WTC11 (cell line): ENCODE measurements at regions not wholly inside any gene's neighbourhood (a gene's known extent, or its start where the extent isn't known, plus 50 kb on each side); places are given as distances from the start of the nearest gene placed in this dataset.

Experiments
- CREB1 ChIP-seq: sonication (generic); formaldehyde crosslinking; IDR thresholded peaks from 2 replicates; pipeline ENCODE4 v1.8.0; 2023; ENCODE audit warnings: mild to moderate bottlenecking, missing genetic modification reagents
- FOXJ3 ChIP-seq: sonication (generic); formaldehyde crosslinking; IDR thresholded peaks from 2 replicates; pipeline ENCODE4 v1.9.0; 2021; ENCODE audit warnings: missing genetic modification reagents, mild to moderate bottlenecking, borderline replicate concordance
- FOXK1 ChIP-seq: sonication (generic); formaldehyde crosslinking; IDR thresholded peaks from 2 replicates; pipeline ENCODE4 v1.8.0; 2022; ENCODE audit warnings: mild to moderate bottlenecking, moderate library complexity, missing genetic modification reagents
- GABPB1 ChIP-seq: sonication (generic); formaldehyde crosslinking; IDR thresholded peaks from 2 replicates; pipeline ENCODE4 v1.8.1; 2023; ENCODE audit warnings: mild to moderate bottlenecking, missing genetic modification reagents
- ZNF232 ChIP-seq: sonication (generic); formaldehyde crosslinking; IDR thresholded peaks from 2 replicates; pipeline ENCODE4 v1.8.0; 2022; ENCODE audit warnings: mild to moderate bottlenecking, missing genetic modification reagents
- ZNF263 ChIP-seq: sonication (generic); formaldehyde crosslinking; IDR thresholded peaks from 2 replicates; pipeline ENCODE4 v1.8.1; 2022; ENCODE audit warnings: low read depth, mild to moderate bottlenecking, moderate library complexity, missing genetic modification reagents
- TF ChIP-seq, protein P1 (sequence below): fragments of 200-600 bp; IDR thresholded peaks from 2 replicates; pipeline ENCODE4 v1.8.0; 2022; ENCODE audit warnings: antibody characterized with exemption
- TF ChIP-seq, protein P2 (sequence below): sonication (generic); formaldehyde crosslinking; conservative IDR thresholded peaks from 2 replicates; pipeline ENCODE4 v1.8.1; 2022; ENCODE audit warnings: mild to moderate bottlenecking, missing genetic modification reagents
- TF ChIP-seq, protein P3 (sequence below): sonication (generic); formaldehyde crosslinking; IDR thresholded peaks from 2 replicates; pipeline ENCODE4 v1.8.1; 2023; ENCODE audit warnings: mild to moderate bottlenecking, missing genetic modification reagents, moderate library complexity

DNA sequence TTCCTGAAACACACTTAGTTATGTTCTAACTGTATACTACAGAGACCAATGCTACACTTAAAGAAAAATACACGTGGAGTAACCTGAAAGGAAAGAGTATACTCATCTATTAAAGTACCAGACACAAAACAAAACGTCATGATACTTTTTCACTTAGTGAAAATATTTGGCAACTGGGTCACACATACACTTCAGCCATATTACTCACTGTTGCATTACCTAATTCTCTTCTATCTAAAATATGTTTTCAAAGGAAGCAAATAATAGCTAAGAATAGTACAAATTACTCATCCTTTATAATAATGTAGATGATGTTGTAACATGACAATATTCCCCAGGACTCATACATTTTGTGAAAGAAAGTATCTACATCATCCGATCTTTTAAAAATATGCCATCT lies 76.5 kb upstream of the EPB41L3 start:
- TF ChIP-seq, protein P1, sequence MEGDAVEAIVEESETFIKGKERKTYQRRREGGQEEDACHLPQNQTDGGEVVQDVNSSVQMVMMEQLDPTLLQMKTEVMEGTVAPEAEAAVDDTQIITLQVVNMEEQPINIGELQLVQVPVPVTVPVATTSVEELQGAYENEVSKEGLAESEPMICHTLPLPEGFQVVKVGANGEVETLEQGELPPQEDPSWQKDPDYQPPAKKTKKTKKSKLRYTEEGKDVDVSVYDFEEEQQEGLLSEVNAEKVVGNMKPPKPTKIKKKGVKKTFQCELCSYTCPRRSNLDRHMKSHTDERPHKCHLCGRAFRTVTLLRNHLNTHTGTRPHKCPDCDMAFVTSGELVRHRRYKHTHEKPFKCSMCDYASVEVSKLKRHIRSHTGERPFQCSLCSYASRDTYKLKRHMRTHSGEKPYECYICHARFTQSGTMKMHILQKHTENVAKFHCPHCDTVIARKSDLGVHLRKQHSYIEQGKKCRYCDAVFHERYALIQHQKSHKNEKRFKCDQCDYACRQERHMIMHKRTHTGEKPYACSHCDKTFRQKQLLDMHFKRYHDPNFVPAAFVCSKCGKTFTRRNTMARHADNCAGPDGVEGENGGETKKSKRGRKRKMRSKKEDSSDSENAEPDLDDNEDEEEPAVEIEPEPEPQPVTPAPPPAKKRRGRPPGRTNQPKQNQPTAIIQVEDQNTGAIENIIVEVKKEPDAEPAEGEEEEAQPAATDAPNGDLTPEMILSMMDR: no peak
- no peak for TF ChIP-seq FOXK1 (CRISPR knock-in tag)
- no peak for TF ChIP-seq CREB1 (CRISPR knock-in tag)
- no peak for TF ChIP-seq FOXJ3 (CRISPR knock-in tag)
- no peak for TF ChIP-seq ZNF232 (CRISPR knock-in tag)
- TF ChIP-seq, protein P2, sequence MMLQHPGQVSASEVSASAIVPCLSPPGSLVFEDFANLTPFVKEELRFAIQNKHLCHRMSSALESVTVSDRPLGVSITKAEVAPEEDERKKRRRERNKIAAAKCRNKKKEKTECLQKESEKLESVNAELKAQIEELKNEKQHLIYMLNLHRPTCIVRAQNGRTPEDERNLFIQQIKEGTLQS (CRISPR knock-in tag): no peak
- TF ChIP-seq ZNF263 (CRISPR knock-in tag): no peak
- TF ChIP-seq GABPB1 (CRISPR knock-in tag): no peak
- TF ChIP-seq, protein P3, sequence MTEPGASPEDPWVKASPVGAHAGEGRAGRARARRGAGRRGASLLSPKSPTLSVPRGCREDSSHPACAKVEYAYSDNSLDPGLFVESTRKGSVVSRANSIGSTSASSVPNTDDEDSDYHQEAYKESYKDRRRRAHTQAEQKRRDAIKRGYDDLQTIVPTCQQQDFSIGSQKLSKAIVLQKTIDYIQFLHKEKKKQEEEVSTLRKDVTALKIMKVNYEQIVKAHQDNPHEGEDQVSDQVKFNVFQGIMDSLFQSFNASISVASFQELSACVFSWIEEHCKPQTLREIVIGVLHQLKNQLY (CRISPR knock-in tag): no peak
